HepG2 (cell line): ENCODE measurements at regions not wholly inside any gene's neighbourhood (a gene's known extent, or its start where the extent isn't known, plus 50 kb on each side); places are given as distances from the start of the nearest gene placed in this dataset.

Source experiments
- CENPT ChIP-seq: sonication (generic); formaldehyde crosslinking; IDR thresholded peaks from 2 replicates; pipeline ENCODE4 v1.8.0; 2022; ENCODE audit warnings: low read depth, mild to moderate bottlenecking, moderate library complexity, missing genetic modification reagents
- HDAC6 ChIP-seq: fragments of 200-600 bp; sonication (generic); IDR thresholded peaks from 2 replicates; pipeline ENCODE4 v1.7.0; 2017; ENCODE audit warnings: mild to moderate bottlenecking, antibody characterized with exemption, low read length, low read depth
- TF ChIP-seq, protein P1 (sequence below): sonication (generic); formaldehyde crosslinking; IDR thresholded peaks from 2 replicates; pipeline ENCODE4 v1.5.0; 2020; ENCODE audit warnings: mild to moderate bottlenecking, missing genetic modification reagents, moderate library complexity

GRCh38 chr1:87598429-87598828 is 269.7 kb downstream of the LMO4 start:
- TF ChIP-seq CENPT (CRISPR knock-in tag) (no peak), HDAC6 (no peak)
- TF ChIP-seq, protein P1, sequence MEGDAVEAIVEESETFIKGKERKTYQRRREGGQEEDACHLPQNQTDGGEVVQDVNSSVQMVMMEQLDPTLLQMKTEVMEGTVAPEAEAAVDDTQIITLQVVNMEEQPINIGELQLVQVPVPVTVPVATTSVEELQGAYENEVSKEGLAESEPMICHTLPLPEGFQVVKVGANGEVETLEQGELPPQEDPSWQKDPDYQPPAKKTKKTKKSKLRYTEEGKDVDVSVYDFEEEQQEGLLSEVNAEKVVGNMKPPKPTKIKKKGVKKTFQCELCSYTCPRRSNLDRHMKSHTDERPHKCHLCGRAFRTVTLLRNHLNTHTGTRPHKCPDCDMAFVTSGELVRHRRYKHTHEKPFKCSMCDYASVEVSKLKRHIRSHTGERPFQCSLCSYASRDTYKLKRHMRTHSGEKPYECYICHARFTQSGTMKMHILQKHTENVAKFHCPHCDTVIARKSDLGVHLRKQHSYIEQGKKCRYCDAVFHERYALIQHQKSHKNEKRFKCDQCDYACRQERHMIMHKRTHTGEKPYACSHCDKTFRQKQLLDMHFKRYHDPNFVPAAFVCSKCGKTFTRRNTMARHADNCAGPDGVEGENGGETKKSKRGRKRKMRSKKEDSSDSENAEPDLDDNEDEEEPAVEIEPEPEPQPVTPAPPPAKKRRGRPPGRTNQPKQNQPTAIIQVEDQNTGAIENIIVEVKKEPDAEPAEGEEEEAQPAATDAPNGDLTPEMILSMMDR (CRISPR knock-in tag), result peak; percentile 51
